ENCODE measurements at regions not wholly inside any gene's neighbourhood (a gene's known extent, or its start where the extent isn't known, plus 50 kb on each side); places are given as distances from the start of the nearest gene placed in this dataset.

DNA sequence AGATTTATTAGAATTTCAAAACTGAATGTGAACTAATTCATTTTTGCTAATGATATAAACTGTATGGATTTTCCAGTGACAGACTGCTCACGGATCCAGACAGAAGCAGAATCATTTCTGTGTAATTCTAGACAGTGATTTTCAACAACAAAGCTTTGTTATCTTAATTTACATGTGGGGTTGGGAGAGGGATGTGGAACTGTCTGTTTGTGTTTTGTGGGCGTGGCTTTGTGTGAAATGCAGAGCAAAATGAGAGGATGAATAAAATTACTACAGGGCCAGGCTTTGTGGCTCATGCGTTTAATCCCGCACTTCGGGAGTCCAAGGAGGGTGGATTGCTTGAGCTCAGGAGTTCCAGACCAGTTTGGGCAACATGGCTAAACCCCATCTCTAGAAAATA lies 834.7 kb downstream of the GALC start:
- Histone ChIP-seq H3K4me2 (no peak overlapping the region), H3K36me3 (no peaks in the 10 kb centered on the region), H3K4me3 (no peak overlapping the region), H3K27me3 (no peaks in the 10 kb centered on the region), H3K27ac (no peak overlapping the region), H3K4me1 (no peaks in the 10 kb centered on the region), H4K20me1 (no peaks in the 10 kb centered on the region), H3K9ac (no peak overlapping the region), H3K9me3 (no peaks in the 10 kb centered on the region)
- no peak for TF ChIP-seq Cebpa-rat (IDR thresholded peaks at IDR 0.05)

DNA sequence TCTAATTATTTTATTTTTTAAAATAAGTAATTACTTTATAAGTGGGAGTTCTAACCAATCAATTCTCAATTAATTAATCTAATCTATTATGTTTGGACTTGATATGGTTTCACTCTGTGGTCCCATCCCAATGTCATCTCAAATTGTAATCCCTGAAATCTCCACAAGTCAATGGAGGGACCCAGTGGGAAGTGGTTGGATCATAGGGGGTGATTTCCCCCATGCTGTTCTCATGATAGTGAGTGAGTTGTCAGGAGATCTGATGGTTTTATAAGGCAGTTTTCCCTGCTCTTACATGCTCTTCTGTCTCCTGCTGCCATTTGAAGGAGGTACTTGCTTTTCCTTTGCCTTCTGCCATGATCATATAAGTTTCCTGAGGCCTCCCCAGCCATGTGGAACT lies 836.1 kb downstream of the GALC start:
- Histone ChIP-seq H3K27me3 (no peaks in the 10 kb centered on the region), H3K4me2 (no peak overlapping the region), H3K36me3 (no peaks in the 10 kb centered on the region), H3K27ac (no peak overlapping the region), H3K9ac (no peak overlapping the region), H3K9me3 (no peaks in the 10 kb centered on the region), H3K4me1 (no peaks in the 10 kb centered on the region), H4K20me1 (no peaks in the 10 kb centered on the region), H3K4me3 (no peak overlapping the region)
- TF ChIP-seq Cebpa-rat (IDR thresholded peaks at IDR 0.05), result no peak

DNA sequence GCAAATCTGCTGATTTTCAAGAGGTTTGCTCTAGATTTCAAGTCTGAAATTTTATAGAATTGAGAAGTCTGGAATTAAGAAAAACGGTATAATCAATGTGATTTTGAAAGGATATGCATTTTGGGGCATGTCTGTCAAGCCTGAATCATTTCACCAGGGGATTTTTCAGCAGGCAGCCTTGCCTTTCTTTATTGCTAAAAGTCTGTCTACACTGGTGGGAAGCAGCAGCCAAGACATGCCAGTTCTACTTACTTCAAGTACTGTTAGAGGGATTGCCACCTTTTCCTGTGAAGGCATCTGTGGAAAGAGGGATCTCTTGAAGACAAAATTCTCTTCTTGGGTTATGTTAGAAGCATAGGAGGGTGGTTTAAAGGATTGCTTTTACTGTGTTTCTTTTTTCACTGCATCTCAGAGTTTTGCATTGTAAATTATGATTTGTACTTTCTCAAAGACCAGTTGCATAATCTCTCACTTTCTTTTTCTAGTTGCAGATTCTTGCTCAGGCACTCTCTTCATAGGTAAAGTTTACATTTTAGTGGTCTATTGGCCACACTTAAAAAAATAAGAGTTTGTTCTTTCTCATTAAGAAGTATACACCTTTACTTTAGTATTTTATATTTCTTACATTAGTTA lies 837.0 kb downstream of the GALC start:
- TF ChIP-seq Cebpa-rat (IDR thresholded peaks at IDR 0.05), result no peak
- no peaks in the 10 kb centered on the region for H4K20me1 ChIP-seq
- H3K27me3 ChIP-seq, result no peaks in the 10 kb centered on the region
- H3K4me1 ChIP-seq, result no peaks in the 10 kb centered on the region
- H3K9ac ChIP-seq, result no peak overlapping the region
- no peak overlapping the region for H3K27ac ChIP-seq
- no peaks in the 10 kb centered on the region for H3K36me3 ChIP-seq
- H3K9me3 ChIP-seq, result no peaks in the 10 kb centered on the region
- no peak overlapping the region for H3K4me2 ChIP-seq
- no peak overlapping the region for H3K4me3 ChIP-seq

DNA sequence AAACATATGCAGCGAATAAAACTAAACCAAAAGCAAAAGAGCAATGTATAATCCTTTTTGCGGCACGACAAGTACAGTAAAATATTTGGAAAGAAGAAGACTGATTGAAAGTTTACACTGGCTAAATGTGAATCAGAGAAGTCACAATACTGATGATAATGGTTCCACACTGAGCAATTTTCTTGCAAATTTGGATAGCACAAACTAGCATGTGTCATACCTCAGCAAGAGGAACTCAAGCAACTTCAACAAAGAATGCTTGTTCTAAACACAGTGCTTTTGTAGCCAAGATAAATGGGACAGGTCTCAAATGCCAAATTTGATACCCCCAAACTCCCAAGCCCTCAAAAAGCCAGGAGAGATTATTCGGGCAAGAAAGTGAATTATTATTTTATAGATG lies 839.1 kb downstream of the GALC start:
- Histone ChIP-seq H3K4me2 (no peak overlapping the region), H3K27me3 (no peaks in the 10 kb centered on the region), H3K4me3 (no peak overlapping the region), H4K20me1 (no peaks in the 10 kb centered on the region), H3K4me1 (no peaks in the 10 kb centered on the region), H3K27ac (no peak overlapping the region), H3K36me3 (no peaks in the 10 kb centered on the region), H3K9me3 (no peaks in the 10 kb centered on the region), H3K9ac (no peak overlapping the region)
- no peak for TF ChIP-seq Cebpa-rat (IDR thresholded peaks at IDR 0.05)

DNA sequence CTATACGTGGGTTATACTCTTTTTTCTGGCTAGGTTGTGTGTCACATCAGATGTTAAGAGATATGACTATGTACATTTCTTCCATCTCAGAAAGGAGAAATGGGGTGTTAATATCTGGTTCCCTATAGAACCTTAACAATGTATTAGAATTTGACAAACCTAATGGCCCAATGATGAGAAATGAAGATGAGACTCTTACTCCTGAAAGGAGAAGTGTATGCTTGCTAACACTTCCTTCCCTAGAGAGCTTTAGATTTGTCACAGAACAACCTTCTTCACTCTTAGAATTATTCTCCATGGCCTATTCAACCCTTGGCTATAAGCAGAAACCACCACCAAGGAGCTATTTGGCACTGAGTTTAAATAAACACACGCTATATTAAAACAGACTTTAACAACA lies 839.6 kb downstream of the GALC start:
- H3K4me2 ChIP-seq, result no peak overlapping the region
- H3K4me3 ChIP-seq, result no peak overlapping the region

DNA sequence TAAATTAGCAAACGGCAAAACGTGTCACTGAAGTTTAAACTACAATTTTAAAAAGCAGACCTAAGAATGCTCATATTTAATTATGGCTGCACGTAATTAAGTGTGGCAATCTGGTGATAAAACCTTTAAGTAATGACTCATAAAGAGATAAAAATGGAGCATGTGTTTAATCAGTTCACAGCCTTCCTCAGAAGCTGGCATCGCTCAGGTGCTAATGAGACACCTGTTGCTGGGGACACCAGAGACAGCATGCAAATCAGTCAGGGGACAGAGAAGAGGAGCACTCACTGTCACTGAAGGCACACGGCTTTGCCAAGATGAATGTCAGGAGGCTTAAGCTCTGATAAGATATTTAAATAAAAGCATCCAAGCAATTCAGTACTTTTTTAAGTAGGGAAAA lies 840.3 kb downstream of the GALC start:
- no peaks in the 10 kb centered on the region for H3K9me3 ChIP-seq
- H3K27me3 ChIP-seq, result no peaks in the 10 kb centered on the region
- no peak overlapping the region for H3K4me2 ChIP-seq
- H3K4me1 ChIP-seq, result no peaks in the 10 kb centered on the region
- no peak overlapping the region for H3K4me3 ChIP-seq
- H3K9ac ChIP-seq, result no peak overlapping the region
- no peak for TF ChIP-seq Cebpa-rat (IDR thresholded peaks at IDR 0.05)
- no peaks in the 10 kb centered on the region for H4K20me1 ChIP-seq
- H3K27ac ChIP-seq, result no peak overlapping the region
- no peaks in the 10 kb centered on the region for H3K36me3 ChIP-seq

More for the DNA sequence above, 839.6 kb downstream of the GALC start:
- TF ChIP-seq Cebpa-rat (IDR thresholded peaks at IDR 0.05), result no peak
- H3K9me3 ChIP-seq, result no peaks in the 10 kb centered on the region
- no peak overlapping the region for H3K9ac ChIP-seq
- H3K4me1 ChIP-seq, result no peaks in the 10 kb centered on the region
- H3K36me3 ChIP-seq, result no peaks in the 10 kb centered on the region
- no peak overlapping the region for H3K27ac ChIP-seq
- no peaks in the 10 kb centered on the region for H3K27me3 ChIP-seq
- H4K20me1 ChIP-seq, result no peaks in the 10 kb centered on the region

DNA sequence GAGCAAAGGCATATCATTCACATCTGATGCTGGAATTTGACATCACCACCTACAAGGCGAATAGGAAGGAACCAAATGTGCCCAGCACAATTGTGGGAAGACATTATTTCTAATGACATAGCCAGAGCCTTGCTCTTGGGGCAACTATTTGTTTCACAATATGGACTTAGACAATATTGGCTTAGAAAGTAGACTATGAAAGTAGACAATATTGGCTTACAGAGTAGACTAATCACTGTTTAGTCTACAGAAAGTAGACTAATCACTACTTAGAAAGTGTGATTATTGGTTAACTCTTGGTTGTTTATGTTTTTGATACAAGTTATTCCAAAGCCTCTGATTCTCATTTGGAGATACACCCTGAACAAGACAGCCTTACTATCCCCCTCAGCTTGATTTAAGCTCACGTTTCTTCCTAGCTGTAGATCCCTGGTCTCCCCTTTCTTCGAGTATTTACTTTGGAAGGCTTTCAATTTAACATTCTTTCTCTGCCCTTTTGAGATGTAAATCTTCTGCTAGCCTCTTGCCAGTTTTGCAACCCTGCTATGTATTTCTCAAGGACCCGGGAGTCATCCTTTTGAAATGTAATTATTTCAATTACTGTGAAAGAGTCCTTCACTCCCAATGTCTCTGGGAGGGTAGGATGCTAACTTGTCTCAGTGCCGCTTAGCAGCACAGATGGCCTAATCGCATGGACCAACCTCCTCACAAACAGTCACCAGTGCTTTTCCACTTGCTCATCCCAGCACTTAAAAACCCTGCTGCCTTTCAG lies 843.2 kb downstream of the GALC start:
- no peaks in the 10 kb centered on the region for H4K20me1 ChIP-seq
- H3K36me3 ChIP-seq, result no peaks in the 10 kb centered on the region
- H3K4me1 ChIP-seq, result no peaks in the 10 kb centered on the region
- no peak overlapping the region for H3K4me3 ChIP-seq
- H3K9me3 ChIP-seq, result no peaks in the 10 kb centered on the region
- no peak overlapping the region for H3K9ac ChIP-seq
- H3K27ac ChIP-seq, result no peak overlapping the region
- no peak for TF ChIP-seq Cebpa-rat (IDR thresholded peaks at IDR 0.05)
- H3K27me3 ChIP-seq, result no peaks in the 10 kb centered on the region
- no peak overlapping the region for H3K4me2 ChIP-seq

DNA sequence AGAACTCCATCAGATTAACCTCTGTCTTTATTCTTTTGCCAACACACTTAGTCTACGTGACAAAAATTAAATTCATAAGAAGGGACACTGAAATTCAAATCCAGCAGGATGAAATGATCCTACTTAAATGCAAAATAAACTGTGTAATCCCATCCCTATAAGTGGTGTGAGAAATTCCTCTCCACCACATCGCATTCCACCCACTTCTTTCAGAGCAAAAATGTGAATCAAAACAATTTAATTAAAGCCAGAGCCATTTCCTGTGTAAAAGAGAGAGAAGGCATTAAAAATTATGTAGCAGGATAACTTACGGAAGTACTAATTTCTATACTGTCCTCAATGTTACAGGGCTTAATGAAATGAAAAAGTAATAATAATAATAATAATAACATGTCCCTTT lies 844.3 kb downstream of the GALC start:
- no peaks in the 10 kb centered on the region for H3K9me3 ChIP-seq
- no peaks in the 10 kb centered on the region for H3K27me3 ChIP-seq
- TF ChIP-seq Cebpa-rat (IDR thresholded peaks at IDR 0.05), result no peak
- H3K9ac ChIP-seq, result no peak overlapping the region
- no peak overlapping the region for H3K4me3 ChIP-seq
- no peak overlapping the region for H3K4me2 ChIP-seq
- no peaks in the 10 kb centered on the region for H3K4me1 ChIP-seq
- H3K36me3 ChIP-seq, result no peaks in the 10 kb centered on the region
- no peak overlapping the region for H3K27ac ChIP-seq
- no peaks in the 10 kb centered on the region for H4K20me1 ChIP-seq

DNA sequence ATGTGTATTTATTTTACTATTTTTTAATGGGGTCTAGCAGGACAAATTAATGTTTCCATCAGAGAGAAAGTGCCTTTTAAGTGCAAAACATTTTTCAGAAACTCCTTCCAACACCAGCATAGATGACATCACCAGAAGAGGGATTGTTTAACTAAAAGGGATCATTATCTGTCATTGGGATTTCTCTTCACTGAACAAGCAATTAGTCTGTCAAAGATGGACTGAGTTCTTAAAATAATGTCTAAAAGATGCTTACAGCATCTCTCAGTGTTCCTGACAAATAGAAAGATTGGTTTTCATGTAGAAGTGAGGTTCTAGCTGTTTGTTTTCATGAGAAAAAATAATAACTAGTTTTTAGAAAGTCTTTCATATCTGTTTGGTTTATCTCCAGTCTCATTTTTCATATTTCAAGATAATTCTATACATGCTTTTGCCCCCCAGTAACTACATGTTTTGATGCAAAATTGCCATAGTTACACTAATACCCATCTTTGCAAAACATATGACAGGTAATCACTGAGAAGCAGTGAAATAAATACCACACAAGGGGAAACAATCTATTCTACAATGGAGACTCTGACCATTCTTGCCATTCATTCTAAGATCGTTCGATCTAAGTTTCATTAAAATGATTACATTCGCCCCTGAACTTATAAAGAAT lies 850.3 kb downstream of the GALC start:
- Histone ChIP-seq H3K9me3 (no peaks in the 10 kb centered on the region), H3K4me3 (no peak overlapping the region), H3K36me3 (no peaks in the 10 kb centered on the region), H3K27ac (no peak overlapping the region), H3K27me3 (no peaks in the 10 kb centered on the region), H3K4me1 (no peaks in the 10 kb centered on the region), H3K4me2 (no peak overlapping the region), H4K20me1 (no peaks in the 10 kb centered on the region), H3K9ac (no peak overlapping the region)
- TF ChIP-seq Cebpa-rat (IDR thresholded peaks at IDR 0.05), result no peak

DNA sequence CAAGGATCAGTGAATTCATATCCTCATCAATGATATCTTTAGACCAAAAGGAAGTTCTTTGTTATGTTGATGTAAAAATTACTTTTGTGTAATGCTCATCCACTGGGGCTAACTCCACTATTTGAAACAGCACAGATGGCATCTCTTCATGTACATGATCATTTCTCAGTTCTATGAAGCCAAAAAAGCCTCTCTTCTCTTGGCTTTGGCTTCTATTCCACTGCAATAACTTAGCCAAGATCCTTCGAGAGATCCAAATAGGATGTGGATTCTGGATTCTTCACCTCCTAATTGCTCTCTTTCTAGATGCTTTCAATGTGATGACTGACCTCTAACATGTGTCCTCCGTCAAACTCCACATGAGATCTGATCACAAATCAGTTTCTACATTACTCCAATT lies 851.2 kb downstream of the GALC start:
- no peaks in the 10 kb centered on the region for H4K20me1 ChIP-seq
- H3K27ac ChIP-seq, result no peak overlapping the region
- no peaks in the 10 kb centered on the region for H3K27me3 ChIP-seq
- no peak overlapping the region for H3K9ac ChIP-seq
- TF ChIP-seq Cebpa-rat (IDR thresholded peaks at IDR 0.05), result no peak
- H3K9me3 ChIP-seq, result no peaks in the 10 kb centered on the region
- no peaks in the 10 kb centered on the region for H3K4me1 ChIP-seq
- no peaks in the 10 kb centered on the region for H3K36me3 ChIP-seq
- H3K4me3 ChIP-seq, result no peak overlapping the region
- H3K4me2 ChIP-seq, result no peak overlapping the region

Measured in BLaER1 (cell line).